Astrocyte of the hippocampus (primary cell): ENCODE measurements at regions not wholly inside any gene's neighbourhood (a gene's known extent, or its start where the extent isn't known, plus 50 kb on each side); places are given as distances from the start of the nearest gene placed in this dataset.
A peak's percentile ranks its signal among the peaks of the same experiment; 100 is the strongest.

Experiments
- DNase-seq: peaks from one replicate; pipeline ENCODE4 v3.0.0; 2011; ENCODE audit warnings: low read depth, low spot score

- DNase-seq: no peak
Measured at GRCh38 chr1:199735660-199736059, 291.9 kb upstream of the NR5A2 start.

GRCh38 chr1:199736646-199737045 is 290.9 kb upstream of the NR5A2 start:
- no peak for DNase-seq

GRCh38 chr1:199741586-199741985 is 285.9 kb upstream of the NR5A2 start:
- no peak for DNase-seq

GRCh38 chr1:199742547-199742946 is 285.0 kb upstream of the NR5A2 start:
- peak; percentile 65 for DNase-seq

GRCh38 chr1:199743227-199743626 is 284.3 kb upstream of the NR5A2 start:
- DNase-seq: no peak

GRCh38 chr1:199746666-199747384 is 280.7 kb upstream of the NR5A2 start:
- no peak for DNase-seq

GRCh38 chr1:199747984-199748383 is 279.5 kb upstream of the NR5A2 start:
- DNase-seq: no peak

GRCh38 chr1:199751506-199751905 is 276.0 kb upstream of the NR5A2 start:
- no peak for DNase-seq

- DNase-seq: no peak
Measured at GRCh38 chr1:199751962-199752687, 275.4 kb upstream of the NR5A2 start.

GRCh38 chr1:199752688-199753027 is 274.9 kb upstream of the NR5A2 start:
- DNase-seq: no peak

- DNase-seq: no peak
Measured at GRCh38 chr1:199753513-199753912, 274.0 kb upstream of the NR5A2 start.

GRCh38 chr1:199756066-199756465 is 271.4 kb upstream of the NR5A2 start:
- DNase-seq: no peak

GRCh38 chr1:199758626-199759255 is 268.8 kb upstream of the NR5A2 start:
- DNase-seq: peak; percentile 15

- peak; percentile 65 for DNase-seq
Measured at GRCh38 chr1:199759268-199759730, 268.2 kb upstream of the NR5A2 start.

GRCh38 chr1:199762572-199762971 is 264.9 kb upstream of the NR5A2 start:
- DNase-seq: no peak

- DNase-seq: no peak
Measured at GRCh38 chr1:199766218-199766792, 261.2 kb upstream of the NR5A2 start.

GRCh38 chr1:199767700-199768099 is 259.8 kb upstream of the NR5A2 start:
- no peak for DNase-seq

GRCh38 chr1:199774433-199775089 is 252.9 kb upstream of the NR5A2 start:
- peak; percentile 45 for DNase-seq

GRCh38 chr1:199776768-199777497 is 250.6 kb upstream of the NR5A2 start:
- no peak for DNase-seq

- DNase-seq: no peak
Measured at GRCh38 chr1:199778324-199778955, 249.1 kb upstream of the NR5A2 start.

GRCh38 chr1:199780091-199780490 is 247.4 kb upstream of the NR5A2 start:
- DNase-seq: no peak
